ENCODE measurements at regions not wholly inside any gene's neighbourhood (a gene's known extent, or its start where the extent isn't known, plus 50 kb on each side); places are given as distances from the start of the nearest gene placed in this dataset.
A peak's percentile ranks its signal among the peaks of the same experiment; 100 is the strongest.
"Not testable (repeated sequence)": the region's sequence is repeated elsewhere in the genome, so short reads cannot be mapped to it uniquely, and the experiment has no call there.

- DNase-seq, result no peak
Observed at GRCh38 chr16:10232757-10233156, 50.5 kb upstream of the GRIN2A start.

GRCh38 chr16:10239640-10240039 is 57.4 kb upstream of the GRIN2A start:
- DNase-seq, result no peak

GRCh38 chr16:10240854-10241613 is 58.8 kb upstream of the GRIN2A start:
- no peak for DNase-seq

- DNase-seq, result no peak
Observed at GRCh38 chr16:10242097-10242496, 59.9 kb upstream of the GRIN2A start.

GRCh38 chr16:10242916-10243315 is 60.7 kb upstream of the GRIN2A start:
- DNase-seq, result no peak

GRCh38 chr16:10245002-10245401 is 62.8 kb upstream of the GRIN2A start:
- DNase-seq, result no peak

- no peak for DNase-seq
Observed at GRCh38 chr16:10250137-10250828, 68.1 kb upstream of the GRIN2A start.

GRCh38 chr16:10252155-10252554 is 69.9 kb upstream of the GRIN2A start:
- DNase-seq, result no peak

- no peak for DNase-seq
Observed at GRCh38 chr16:10253409-10253808, 71.2 kb upstream of the GRIN2A start.

- no peak for DNase-seq
Observed at GRCh38 chr16:10255728-10256127, 73.5 kb upstream of the GRIN2A start.

GRCh38 chr16:10256784-10257641 is 74.8 kb upstream of the GRIN2A start:
- DNase-seq, result peak; percentile 34 to 41

- not testable (repeated sequence) for DNase-seq
Observed at GRCh38 chr16:10257642-10258251, 75.5 kb upstream of the GRIN2A start.

GRCh38 chr16:10258930-10259603 is 76.8 kb upstream of the GRIN2A start:
- DNase-seq, result not testable (repeated sequence)

GRCh38 chr16:10261077-10261476 is 78.8 kb upstream of the GRIN2A start:
- DNase-seq, result no peak

- not testable (repeated sequence) for DNase-seq
Observed at GRCh38 chr16:10261526-10261925, 79.3 kb upstream of the GRIN2A start.

GRCh38 chr16:10262377-10263132 is 80.3 kb upstream of the GRIN2A start:
- no peak for DNase-seq

GRCh38 chr16:10265770-10266615 is 83.8 kb upstream of the GRIN2A start:
- no peak for DNase-seq

GRCh38 chr16:10266809-10267208 is 84.6 kb upstream of the GRIN2A start:
- no peak for DNase-seq

- DNase-seq, result no peak
Observed at GRCh38 chr16:10269632-10270031, 87.4 kb upstream of the GRIN2A start.

- not testable (repeated sequence) for DNase-seq
Observed at GRCh38 chr16:10272250-10272854, 90.1 kb upstream of the GRIN2A start.

Measured in CD4-positive, alpha-beta T cell treated with Interleukin-4 for 1 hour (primary cell).